GM19452 (cell line): ENCODE measurements at regions not wholly inside any gene's neighbourhood (a gene's known extent, or its start where the extent isn't known, plus 50 kb on each side); places are given as distances from the start of the nearest gene placed in this dataset.
"Not testable (repeated sequence)": the region's sequence is repeated elsewhere in the genome, so short reads cannot be mapped to it uniquely, and the experiment has no call there.

Source experiments
- ATAC-seq: cut with Tn5 transposase; IDR thresholded peaks from one replicate; pipeline ENCODE4 v1.9.1; 2021; ENCODE audit not compliant: unreplicated experiment

DNA sequence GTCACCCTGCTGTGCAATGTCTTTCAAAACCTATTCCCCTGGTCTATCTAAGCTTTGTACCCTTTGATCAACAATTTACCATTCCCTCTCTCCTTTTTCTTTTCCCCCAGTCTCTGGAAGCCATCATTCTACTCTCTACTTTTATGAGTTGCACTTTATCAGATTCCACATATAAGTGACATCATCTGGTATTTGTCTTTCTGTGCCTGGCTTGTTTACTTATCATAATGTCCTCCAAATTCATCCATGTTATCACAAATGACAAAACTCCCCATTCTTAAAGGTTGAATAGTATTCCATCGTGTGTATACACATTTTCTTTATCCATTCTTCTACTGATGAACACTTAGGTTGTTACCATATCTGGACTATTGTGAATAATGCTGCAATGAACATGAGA, 344.2 kb upstream of the CCNH start:
- no peak for ATAC-seq

GRCh38 chr5:87755360-87755759, 342.6 kb upstream of the CCNH start:
- ATAC-seq, result no peak

DNA sequence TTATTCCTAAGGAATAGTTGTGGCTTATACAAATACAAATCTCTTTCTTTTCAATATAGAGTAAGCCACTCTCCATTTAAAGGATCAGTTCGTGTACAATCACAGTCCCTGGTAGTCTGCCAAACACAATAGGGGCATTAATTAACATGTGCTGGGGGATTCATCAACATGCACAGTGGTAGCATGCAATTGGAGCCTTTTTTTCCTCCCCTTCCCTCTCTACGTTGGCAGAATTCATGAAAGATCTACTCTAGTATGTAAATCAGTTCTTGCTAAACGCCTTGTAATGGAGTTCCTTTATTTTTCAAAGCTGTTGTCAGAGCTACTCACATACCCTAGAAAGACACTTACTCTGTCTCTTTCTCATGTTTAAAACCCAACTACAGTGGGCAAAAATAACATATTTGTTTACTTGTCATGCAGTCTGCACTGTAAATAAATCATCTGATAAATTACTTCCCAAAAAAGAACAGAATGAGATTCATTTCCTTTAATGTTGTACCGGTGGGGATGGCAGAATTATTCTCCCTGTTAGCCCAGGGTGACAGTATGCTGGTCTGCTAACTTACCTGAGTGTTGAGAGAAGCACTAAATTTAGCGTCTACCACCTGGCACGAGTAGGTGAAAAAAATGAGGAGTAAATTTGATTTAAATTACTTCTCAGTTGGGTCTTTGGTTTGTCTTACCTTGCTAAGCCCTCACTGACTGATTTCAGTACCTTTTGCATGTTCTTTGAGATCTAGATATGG, 341.5 kb upstream of the CCNH start:
- ATAC-seq, result no peak

DNA sequence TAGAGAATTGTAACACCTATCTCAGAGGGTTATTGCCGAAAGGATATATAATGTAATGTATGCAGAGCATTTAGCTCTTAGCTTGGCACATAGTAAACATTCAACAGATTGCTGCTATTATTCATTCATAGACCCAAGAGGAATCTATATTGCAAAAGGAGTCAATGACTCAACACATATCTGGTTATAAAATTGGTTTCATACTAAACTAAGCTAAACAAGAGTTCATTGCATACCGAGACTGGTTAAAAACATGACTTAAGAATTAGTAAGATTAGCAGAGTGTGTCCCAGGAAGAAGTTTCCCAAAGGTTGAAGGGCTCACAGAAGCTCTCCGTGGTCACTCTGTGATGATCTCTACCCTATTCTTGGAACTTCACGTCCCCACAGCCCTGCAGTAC, 339.6 kb upstream of the CCNH start:
- no peak for ATAC-seq

- ATAC-seq, result no peak
Observed at GRCh38 chr5:87751824-87752223, 339.1 kb upstream of the CCNH start.

GRCh38 chr5:87746891-87747377, 334.2 kb upstream of the CCNH start:
- ATAC-seq, result no peak

GRCh38 chr5:87746341-87746740, 333.6 kb upstream of the CCNH start:
- no peak for ATAC-seq

DNA sequence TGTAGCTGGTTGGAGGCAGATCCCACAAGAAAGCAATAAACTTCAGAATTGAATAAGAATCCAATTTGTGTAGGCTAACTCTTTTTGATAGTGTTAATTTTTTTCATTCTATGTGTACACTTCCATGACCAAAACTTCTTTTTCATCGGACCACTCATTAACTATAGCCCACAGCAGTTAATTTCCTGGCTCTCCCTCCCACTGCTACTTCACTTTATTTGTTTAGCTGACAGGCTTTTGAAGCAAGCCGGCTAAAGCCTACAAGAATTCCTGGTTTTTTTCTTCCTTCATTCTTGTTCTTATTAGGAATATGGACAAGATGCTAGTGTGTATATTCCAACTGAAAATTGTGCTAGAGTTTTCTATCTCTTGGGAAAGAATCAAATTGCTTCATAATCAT, 329.2 kb upstream of the CCNH start:
- ATAC-seq, result no peak

GRCh38 chr5:87735923-87736322, 323.2 kb upstream of the CCNH start:
- ATAC-seq, result no peak

- no peak for ATAC-seq
Observed at GRCh38 chr5:87733897-87734296, 321.2 kb upstream of the CCNH start.

GRCh38 chr5:87732875-87733768, 320.4 kb upstream of the CCNH start:
- no peak for ATAC-seq

DNA sequence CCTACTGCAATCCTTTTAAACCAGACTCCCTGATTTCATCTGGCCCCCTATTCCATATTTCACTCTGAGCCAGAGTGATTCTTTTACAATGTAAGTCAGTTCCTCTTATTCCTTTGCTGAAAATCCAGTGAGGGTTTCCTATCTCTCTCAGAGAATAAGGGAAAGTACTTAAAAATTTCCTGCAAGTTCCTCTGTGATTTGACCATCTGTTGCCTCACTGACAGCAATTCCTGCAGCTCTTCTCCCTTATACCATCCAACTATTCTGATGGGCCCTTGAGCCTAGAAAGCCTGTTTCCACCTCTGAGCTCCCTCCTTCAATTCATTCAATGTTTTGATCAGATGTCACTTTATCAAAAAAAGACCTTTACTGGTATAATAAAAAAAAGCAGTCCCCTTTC, 317.1 kb upstream of the CCNH start:
- no peak for ATAC-seq

DNA sequence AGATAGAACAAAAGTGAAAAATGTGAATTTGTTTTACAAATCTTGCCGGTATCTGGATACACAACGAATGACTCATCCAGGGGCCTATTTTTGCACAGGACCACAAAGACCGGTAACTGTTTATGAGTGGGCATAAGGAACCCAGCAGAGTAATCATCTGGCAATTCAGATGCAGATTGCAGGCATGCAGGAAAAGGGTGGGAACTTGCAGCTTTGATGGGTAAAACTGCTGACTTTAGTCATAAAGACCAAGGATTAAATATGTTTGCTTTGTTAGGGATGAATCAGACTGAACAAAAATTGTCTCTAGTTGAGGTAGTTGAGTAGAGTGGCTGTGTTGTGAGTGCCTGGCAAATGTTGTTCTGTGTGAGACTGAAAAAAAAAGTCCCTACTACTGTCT, 309.6 kb upstream of the CCNH start:
- ATAC-seq, result no peak

- ATAC-seq, result not testable (repeated sequence)
Observed at GRCh38 chr5:87718224-87718925, 305.6 kb upstream of the CCNH start.

DNA sequence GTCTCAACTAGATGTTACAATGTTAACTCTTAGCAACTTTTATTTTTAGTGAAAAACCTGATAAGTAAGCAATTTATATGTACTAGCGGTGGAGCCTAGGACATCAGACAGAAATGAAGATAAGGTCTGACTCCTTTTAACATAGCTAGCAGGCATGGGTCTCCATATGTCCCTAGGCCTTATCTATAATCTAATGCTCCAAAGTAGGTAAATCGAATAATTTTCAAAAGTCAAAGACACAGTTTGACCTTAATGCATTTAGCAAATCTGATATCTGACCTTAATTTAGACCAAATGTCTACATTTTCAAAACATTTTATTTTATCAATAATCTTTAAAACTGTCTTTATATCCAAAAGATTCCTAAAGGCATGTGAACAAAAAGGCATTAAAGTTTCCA, 305.0 kb upstream of the CCNH start:
- no peak for ATAC-seq

DNA sequence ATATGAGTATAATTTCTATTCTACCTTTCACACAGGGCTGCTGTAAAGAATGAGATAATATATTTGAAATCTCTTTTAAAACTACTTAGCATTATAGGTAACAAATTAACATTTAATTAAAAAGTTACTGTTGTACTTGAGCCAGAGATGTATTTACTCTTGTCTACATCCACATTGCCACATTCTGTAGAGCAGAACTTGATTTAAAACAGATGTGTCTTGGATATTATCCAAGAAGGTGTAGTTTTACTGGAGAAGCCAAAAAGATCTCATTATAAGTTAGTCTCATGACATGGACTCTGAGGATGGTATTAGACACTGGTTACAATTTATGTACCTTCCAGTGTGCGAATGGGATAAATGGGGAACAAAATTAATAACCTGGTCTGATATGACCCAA, 293.1 kb upstream of the CCNH start:
- no peak for ATAC-seq

DNA sequence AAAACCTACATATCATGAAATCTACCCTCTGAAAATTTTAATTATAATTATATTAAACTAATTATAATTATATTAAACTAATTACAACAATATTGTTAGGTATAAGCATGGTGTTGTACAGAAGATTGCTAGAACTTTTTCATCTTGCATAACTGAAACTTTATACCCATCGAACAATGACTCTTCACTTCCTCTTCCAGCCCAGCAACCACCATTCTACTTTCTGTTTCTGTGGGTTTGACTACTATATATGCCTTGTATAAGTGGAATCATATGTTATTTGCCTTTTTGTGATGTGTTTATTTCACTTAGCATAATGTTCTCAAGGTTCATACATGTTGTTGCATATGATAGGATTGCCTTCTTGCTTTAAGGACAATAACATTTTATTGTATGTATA, 274.2 kb upstream of the CCNH start:
- ATAC-seq, result peak; percentile 87

DNA sequence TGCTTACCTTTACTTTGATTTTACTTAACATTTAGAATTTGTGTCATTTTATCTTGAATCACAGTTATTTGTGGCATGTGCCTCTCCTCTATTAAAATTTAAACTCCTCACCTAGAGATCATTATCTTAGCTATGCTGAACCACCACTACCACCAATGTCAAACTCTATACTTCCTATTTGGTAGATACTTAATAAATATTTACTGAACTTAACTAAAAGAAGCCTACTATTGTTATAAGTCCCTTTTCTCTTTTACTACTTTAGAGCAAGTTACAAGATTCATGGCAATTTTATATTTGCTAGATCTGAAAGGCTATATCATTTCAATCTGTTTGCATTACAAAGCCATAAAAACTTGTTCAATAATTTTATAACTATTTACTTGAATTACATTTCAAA, 273.3 kb upstream of the CCNH start:
- no peak for ATAC-seq

- no peak for ATAC-seq
Observed at GRCh38 chr5:87674235-87674634, 261.5 kb upstream of the CCNH start.

GRCh38 chr5:87671146-87671545, 258.4 kb upstream of the CCNH start:
- ATAC-seq, result no peak

DNA sequence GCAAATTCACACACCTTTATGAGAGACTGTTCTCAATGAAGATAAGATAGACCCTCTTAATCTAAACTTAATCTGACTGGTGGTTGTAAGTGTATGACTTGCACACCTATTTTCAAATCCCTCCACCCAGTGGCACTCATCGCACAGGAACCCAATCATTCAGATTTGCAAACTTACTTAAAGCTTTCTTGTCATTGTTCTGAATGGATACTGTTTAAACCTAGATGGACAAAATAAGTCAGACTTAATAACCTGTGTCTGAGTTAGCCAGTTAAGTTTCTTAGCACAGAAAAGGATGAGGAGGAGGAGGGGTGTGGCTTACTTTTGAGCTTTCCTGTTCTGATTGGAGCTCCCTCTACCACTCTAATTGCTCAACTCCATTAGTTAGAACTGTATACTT, 252.4 kb upstream of the CCNH start:
- ATAC-seq, result no peak
